GM12892 (cell line): ENCODE measurements at regions not wholly inside any gene's neighbourhood (a gene's known extent, or its start where the extent isn't known, plus 50 kb on each side); places are given as distances from the start of the nearest gene placed in this dataset.

Source experiments
- POLR2A ChIP-seq: IDR thresholded peaks from 2 replicates; pipeline ENCODE4 v1.6.1; 2011; ENCODE audit warnings: low read depth, low read length, control low read depth
- POLR2AphosphoS5 ChIP-seq: IDR thresholded peaks from 2 replicates; pipeline ENCODE4 v1.6.1; 2011; ENCODE audit warnings: low read depth, low read length, control low read depth
- TAF1 ChIP-seq: IDR thresholded peaks from 2 replicates; pipeline ENCODE4 v1.6.1; 2011; ENCODE audit warnings: low read depth, mild to moderate bottlenecking, control low read depth, low read length, borderline replicate concordance

DNA sequence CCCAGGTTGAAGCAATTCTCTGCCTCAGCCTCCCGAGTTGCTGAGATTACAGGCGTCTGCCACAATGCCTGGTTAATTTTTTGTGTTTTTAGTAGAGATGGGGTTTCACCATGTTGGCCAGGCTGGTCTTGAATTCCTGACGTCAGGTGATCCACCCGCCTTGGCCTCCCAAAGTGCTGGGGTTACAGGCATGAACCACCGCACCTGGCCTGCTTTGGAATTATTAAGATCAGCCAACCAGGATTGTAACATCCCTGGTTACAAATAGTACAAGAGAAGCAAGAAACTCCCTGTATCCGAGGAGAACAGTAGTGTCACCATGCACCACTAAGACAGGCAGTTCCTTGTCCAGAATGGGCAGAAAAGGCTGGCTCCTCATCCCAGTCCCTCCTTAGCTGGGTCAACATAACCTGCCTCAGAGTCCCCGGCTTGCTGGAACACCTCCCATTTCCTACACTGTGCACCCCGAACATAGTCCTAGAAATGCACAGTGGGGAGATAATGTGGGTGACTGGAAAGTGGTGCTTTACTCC is 77.2 kb upstream of the INCENP start:
- TF ChIP-seq POLR2A (no peak), TAF1 (no peak), POLR2AphosphoS5 (no peak)
